ENCODE measurements at regions not wholly inside any gene's neighbourhood (a gene's known extent, or its start where the extent isn't known, plus 50 kb on each side); places are given as distances from the start of the nearest gene placed in this dataset.

DNA sequence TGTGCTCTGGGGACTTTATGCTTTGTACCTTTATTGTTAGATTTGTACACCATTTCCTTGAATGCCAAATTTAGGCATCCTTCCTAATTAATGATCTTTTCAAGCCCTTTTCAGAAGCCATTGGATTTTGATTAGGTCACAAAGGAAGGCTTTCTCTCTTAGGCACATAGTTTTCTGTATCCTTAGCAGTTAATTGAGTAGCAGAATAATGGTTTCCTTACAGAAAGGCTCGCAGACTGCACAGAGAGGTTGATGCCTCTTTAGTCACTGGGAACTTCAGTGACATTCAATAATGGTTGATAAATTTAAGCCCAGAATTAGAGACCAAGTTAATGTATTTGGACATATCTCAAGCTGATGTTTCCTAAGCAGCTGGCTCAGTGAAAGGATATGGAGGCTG is 139.1 kb upstream of the VGLL2 start:
- CTCF ChIA-PET: no interaction called here
- H2AFZ ChIP-seq: no peak overlapping the region
- H4K20me1 ChIP-seq (ENCODE audit: insufficient read depth): no peaks in the 10 kb centered on the region
- no peaks in the 10 kb centered on the region for H3K79me2 ChIP-seq (ENCODE audit: low read depth)
- intact Hi-C loops (cut with micrococcal nuclease; ENCODE audit: unreplicated experiment): no loop called here
- no peaks in the 10 kb centered on the region for H3F3A ChIP-seq (ENCODE audit: insufficient read depth, low read depth)
- POLR2A ChIA-PET (ENCODE audit: unreplicated experiment): no interaction called here
- TF ChIP-seq, protein P1, sequence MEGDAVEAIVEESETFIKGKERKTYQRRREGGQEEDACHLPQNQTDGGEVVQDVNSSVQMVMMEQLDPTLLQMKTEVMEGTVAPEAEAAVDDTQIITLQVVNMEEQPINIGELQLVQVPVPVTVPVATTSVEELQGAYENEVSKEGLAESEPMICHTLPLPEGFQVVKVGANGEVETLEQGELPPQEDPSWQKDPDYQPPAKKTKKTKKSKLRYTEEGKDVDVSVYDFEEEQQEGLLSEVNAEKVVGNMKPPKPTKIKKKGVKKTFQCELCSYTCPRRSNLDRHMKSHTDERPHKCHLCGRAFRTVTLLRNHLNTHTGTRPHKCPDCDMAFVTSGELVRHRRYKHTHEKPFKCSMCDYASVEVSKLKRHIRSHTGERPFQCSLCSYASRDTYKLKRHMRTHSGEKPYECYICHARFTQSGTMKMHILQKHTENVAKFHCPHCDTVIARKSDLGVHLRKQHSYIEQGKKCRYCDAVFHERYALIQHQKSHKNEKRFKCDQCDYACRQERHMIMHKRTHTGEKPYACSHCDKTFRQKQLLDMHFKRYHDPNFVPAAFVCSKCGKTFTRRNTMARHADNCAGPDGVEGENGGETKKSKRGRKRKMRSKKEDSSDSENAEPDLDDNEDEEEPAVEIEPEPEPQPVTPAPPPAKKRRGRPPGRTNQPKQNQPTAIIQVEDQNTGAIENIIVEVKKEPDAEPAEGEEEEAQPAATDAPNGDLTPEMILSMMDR (conservative IDR thresholded peaks at IDR 0.05): no peak
- no peak for TF ChIP-seq EZH2 (IDR thresholded peaks at IDR 0.05; ENCODE audit: low read depth)
- H3K27ac ChIP-seq: no peak overlapping the region
- H3K36me3 ChIP-seq (ENCODE audit: low read depth): no peaks in the 10 kb centered on the region
- no peaks in the 10 kb centered on the region for H3K27me3 ChIP-seq (ENCODE audit: insufficient read depth, low read depth)
- no peak for DNase-seq
- no peak overlapping the region for H3K4me2 ChIP-seq
- no peaks in the 10 kb centered on the region for H3K9me2 ChIP-seq (ENCODE audit: insufficient read depth)
- no peaks in the 10 kb centered on the region for H3K4me1 ChIP-seq (replicated peaks; ENCODE audit: insufficient read depth)
- no peaks in the 10 kb centered on the region for H3K9me3 ChIP-seq (ENCODE audit: insufficient read depth, low read depth)
- no TSS peak for BruUV-seq (replicated peaks)
- no peak overlapping the region for H3K4me3 ChIP-seq

DNA sequence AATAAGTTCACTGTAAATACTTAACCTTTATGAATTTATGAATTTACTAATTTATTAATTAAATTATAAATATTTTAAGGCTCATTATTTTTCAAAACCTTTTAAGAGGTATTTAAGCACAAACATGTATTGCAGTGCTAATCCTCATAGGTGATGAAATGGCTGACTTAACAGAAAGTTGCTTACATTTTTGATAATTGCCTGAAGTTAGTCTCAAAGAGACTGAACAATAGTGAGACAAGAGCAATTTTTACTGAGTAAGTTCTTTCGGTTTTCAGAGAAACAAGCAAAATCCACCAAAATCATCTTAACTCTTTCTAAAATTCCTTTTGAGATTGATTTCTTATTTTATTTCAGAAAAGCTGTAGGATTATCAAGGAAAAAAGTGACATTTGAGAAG is 137.3 kb upstream of the VGLL2 start:
- Histone ChIP-seq H3K4me1 (replicated peaks; ENCODE audit: insufficient read depth) (no peaks in the 10 kb centered on the region), H3F3A (ENCODE audit: insufficient read depth, low read depth) (no peaks in the 10 kb centered on the region), H3K27ac (no peak overlapping the region), H3K9me2 (ENCODE audit: insufficient read depth) (no peaks in the 10 kb centered on the region), H3K36me3 (ENCODE audit: low read depth) (no peaks in the 10 kb centered on the region), H3K4me3 (no peak overlapping the region), H4K20me1 (ENCODE audit: insufficient read depth) (no peaks in the 10 kb centered on the region), H3K9me3 (ENCODE audit: insufficient read depth, low read depth) (no peaks in the 10 kb centered on the region), H3K27me3 (ENCODE audit: insufficient read depth, low read depth) (no peaks in the 10 kb centered on the region), H3K4me2 (no peak overlapping the region), H2AFZ (no peak overlapping the region), H3K79me2 (ENCODE audit: low read depth) (no peaks in the 10 kb centered on the region)
- ChIA-PET POLR2A (ENCODE audit: unreplicated experiment) (interaction anchor here (0.7 kb wide), 1 partner anchor 242 kb away, joined by 7 read pairs; no protein-coding TSS in a partner anchor), CTCF (no interaction called here)
- intact Hi-C loops (cut with micrococcal nuclease; ENCODE audit: unreplicated experiment): no loop called here
- no TSS peak for BruUV-seq (replicated peaks)
- no peak for DNase-seq
- no peak for TF ChIP-seq EZH2 (IDR thresholded peaks at IDR 0.05; ENCODE audit: low read depth)
- TF ChIP-seq, protein P1 (conservative IDR thresholded peaks at IDR 0.05): no peak

- H3K27me3 ChIP-seq (ENCODE audit: insufficient read depth, low read depth): no peaks in the 10 kb centered on the region
- no peaks in the 10 kb centered on the region for H3F3A ChIP-seq (ENCODE audit: insufficient read depth, low read depth)
- no peak overlapping the region for H3K27ac ChIP-seq
- no peaks in the 10 kb centered on the region for H3K36me3 ChIP-seq (ENCODE audit: low read depth)
- no peaks in the 10 kb centered on the region for H3K9me3 ChIP-seq (ENCODE audit: insufficient read depth, low read depth)
- H3K79me2 ChIP-seq (ENCODE audit: low read depth): no peaks in the 10 kb centered on the region
- H3K4me1 ChIP-seq (replicated peaks; ENCODE audit: insufficient read depth): no peaks in the 10 kb centered on the region
- no peaks in the 10 kb centered on the region for H3K9me2 ChIP-seq (ENCODE audit: insufficient read depth)
- ChIA-PET CTCF (no interaction called here), POLR2A (ENCODE audit: unreplicated experiment) (no interaction called here)
- no TSS peak for BruUV-seq (replicated peaks)
- H3K4me2 ChIP-seq: no peak overlapping the region
- intact Hi-C loops (cut with micrococcal nuclease; ENCODE audit: unreplicated experiment): no loop called here
- no peak overlapping the region for H2AFZ ChIP-seq
- TF ChIP-seq EZH2 (IDR thresholded peaks at IDR 0.05; ENCODE audit: low read depth): no peak
- TF ChIP-seq, protein P1 (conservative IDR thresholded peaks at IDR 0.05): no peak
- H4K20me1 ChIP-seq (ENCODE audit: insufficient read depth): no peaks in the 10 kb centered on the region
- no peak overlapping the region for H3K4me3 ChIP-seq
- no peak for DNase-seq
These were observed 135.2 kb upstream of the VGLL2 start for GRCh38 chr6:117130125-117130524.
